ENCODE measurements at regions not wholly inside any gene's neighbourhood (a gene's known extent, or its start where the extent isn't known, plus 50 kb on each side); places are given as distances from the start of the nearest gene placed in this dataset.
"Not testable (repeated sequence)": the region's sequence is repeated elsewhere in the genome, so short reads cannot be mapped to it uniquely, and the experiment has no call there.

DNA sequence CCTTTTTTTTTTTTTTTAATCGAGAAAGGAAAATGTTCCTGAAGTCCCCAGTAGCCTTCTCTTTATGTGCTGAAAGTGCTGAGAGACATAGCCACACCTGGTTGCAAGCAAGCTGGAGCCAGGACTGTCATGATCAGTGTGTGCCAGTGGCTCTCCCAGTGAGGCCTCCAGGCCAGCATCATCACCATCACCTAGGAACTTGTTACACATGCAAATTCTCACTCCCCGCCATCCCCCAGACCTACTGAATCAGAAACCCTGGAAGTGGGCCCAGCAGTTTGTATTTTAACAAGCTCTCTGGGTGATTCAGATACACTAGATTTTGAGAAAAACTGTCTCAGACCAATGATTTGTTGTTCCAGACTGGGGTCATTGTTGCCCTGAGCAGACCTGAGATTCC lies 181.9 kb upstream of the GLRA1 start:
- H3K4me1 ChIP-seq (ENCODE audit: insufficient read depth, low read length), result no peaks in the 10 kb centered on the region
- H3K27ac ChIP-seq (ENCODE audit: low read depth, low read length), result no peak overlapping the region
- no peaks in the 10 kb centered on the region for H3K36me3 ChIP-seq (ENCODE audit: insufficient read depth, low read length)
- H4K20me1 ChIP-seq (ENCODE audit: insufficient read depth, low read length), result no peaks in the 10 kb centered on the region
- DNase-seq (ENCODE audit: insufficient read length, low spot score, missing footprints), result no peak
- no peak overlapping the region for H2AFZ ChIP-seq (ENCODE audit: low read length)
- no peak overlapping the region for H3K4me2 ChIP-seq (ENCODE audit: insufficient read depth, low read length)
- no peaks in the 10 kb centered on the region for H3K79me2 ChIP-seq (ENCODE audit: insufficient read depth, low read length)
- no peak overlapping the region for H3K4me3 ChIP-seq (ENCODE audit: insufficient read depth, low read length)
- TF ChIP-seq, protein P1, sequence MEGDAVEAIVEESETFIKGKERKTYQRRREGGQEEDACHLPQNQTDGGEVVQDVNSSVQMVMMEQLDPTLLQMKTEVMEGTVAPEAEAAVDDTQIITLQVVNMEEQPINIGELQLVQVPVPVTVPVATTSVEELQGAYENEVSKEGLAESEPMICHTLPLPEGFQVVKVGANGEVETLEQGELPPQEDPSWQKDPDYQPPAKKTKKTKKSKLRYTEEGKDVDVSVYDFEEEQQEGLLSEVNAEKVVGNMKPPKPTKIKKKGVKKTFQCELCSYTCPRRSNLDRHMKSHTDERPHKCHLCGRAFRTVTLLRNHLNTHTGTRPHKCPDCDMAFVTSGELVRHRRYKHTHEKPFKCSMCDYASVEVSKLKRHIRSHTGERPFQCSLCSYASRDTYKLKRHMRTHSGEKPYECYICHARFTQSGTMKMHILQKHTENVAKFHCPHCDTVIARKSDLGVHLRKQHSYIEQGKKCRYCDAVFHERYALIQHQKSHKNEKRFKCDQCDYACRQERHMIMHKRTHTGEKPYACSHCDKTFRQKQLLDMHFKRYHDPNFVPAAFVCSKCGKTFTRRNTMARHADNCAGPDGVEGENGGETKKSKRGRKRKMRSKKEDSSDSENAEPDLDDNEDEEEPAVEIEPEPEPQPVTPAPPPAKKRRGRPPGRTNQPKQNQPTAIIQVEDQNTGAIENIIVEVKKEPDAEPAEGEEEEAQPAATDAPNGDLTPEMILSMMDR (IDR thresholded peaks at IDR 0.05; ENCODE audit: extremely low read depth, low read depth, low read length), result no peak
- no peaks in the 10 kb centered on the region for H3K9me3 ChIP-seq (ENCODE audit: low read depth, low read length)
- H3K27me3 ChIP-seq (ENCODE audit: insufficient read depth, low read length), result no peaks in the 10 kb centered on the region

DNA sequence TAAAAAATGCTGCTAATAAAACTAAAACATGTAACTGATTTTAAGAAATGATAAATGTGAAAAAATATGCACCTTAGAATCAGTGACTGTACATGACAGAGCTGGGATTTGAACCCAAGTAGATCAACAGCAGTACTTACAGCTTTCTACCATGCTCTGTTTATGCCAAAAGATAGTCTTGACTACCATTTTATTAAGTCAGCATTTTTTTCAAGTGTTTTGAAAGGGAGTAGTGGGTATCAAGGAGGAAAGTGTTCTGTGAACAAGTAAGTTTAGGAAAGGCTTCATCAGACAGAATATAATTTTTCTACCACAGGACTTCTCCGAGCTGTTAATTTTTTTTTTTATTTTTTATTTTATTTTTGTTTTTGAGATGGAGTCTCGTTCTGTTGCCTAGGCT lies 180.4 kb upstream of the GLRA1 start:
- no peaks in the 10 kb centered on the region for H3K36me3 ChIP-seq (ENCODE audit: insufficient read depth, low read length)
- TF ChIP-seq, protein P1 (IDR thresholded peaks at IDR 0.05; ENCODE audit: extremely low read depth, low read depth, low read length), result no peak
- H3K4me3 ChIP-seq (ENCODE audit: insufficient read depth, low read length), result no peak overlapping the region
- no peaks in the 10 kb centered on the region for H3K79me2 ChIP-seq (ENCODE audit: insufficient read depth, low read length)
- H3K27ac ChIP-seq (ENCODE audit: low read depth, low read length), result no peak overlapping the region
- DNase-seq (ENCODE audit: insufficient read length, low spot score, missing footprints), result no peak
- no peak overlapping the region for H2AFZ ChIP-seq (ENCODE audit: low read length)
- H3K27me3 ChIP-seq (ENCODE audit: insufficient read depth, low read length), result no peaks in the 10 kb centered on the region
- H4K20me1 ChIP-seq (ENCODE audit: insufficient read depth, low read length), result no peaks in the 10 kb centered on the region
- no peak overlapping the region for H3K4me2 ChIP-seq (ENCODE audit: insufficient read depth, low read length)
- no peaks in the 10 kb centered on the region for H3K9me3 ChIP-seq (ENCODE audit: low read depth, low read length)
- no peaks in the 10 kb centered on the region for H3K4me1 ChIP-seq (ENCODE audit: insufficient read depth, low read length)

DNA sequence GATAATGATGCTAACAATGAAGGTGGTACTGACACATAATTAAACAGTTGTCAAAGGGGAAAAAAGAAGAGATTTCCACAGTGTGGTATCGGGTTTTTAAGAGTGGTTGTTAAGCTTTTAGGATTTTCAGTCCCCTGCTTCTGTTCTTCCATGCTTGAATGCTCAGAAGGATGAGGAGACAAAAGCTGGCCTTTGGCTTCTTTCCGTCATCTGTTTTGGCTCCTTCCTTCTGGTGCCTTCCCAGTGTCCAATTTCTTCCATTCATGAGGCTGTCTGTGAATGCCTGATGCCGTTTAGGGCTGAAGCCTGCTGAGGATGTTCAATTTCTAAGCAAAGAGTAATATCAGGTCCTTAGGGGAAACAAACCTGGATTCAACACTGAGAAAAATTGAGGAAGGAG lies 179.6 kb upstream of the GLRA1 start:
- no peak overlapping the region for H3K4me2 ChIP-seq (ENCODE audit: insufficient read depth, low read length)
- no peak overlapping the region for H3K4me3 ChIP-seq (ENCODE audit: insufficient read depth, low read length)
- H3K4me1 ChIP-seq (ENCODE audit: insufficient read depth, low read length), result no peaks in the 10 kb centered on the region
- no peaks in the 10 kb centered on the region for H3K79me2 ChIP-seq (ENCODE audit: insufficient read depth, low read length)
- H4K20me1 ChIP-seq (ENCODE audit: insufficient read depth, low read length), result no peaks in the 10 kb centered on the region
- no peak for DNase-seq (ENCODE audit: insufficient read length, low spot score, missing footprints)
- H3K36me3 ChIP-seq (ENCODE audit: insufficient read depth, low read length), result no peaks in the 10 kb centered on the region
- TF ChIP-seq, protein P1 (IDR thresholded peaks at IDR 0.05; ENCODE audit: extremely low read depth, low read depth, low read length), result no peak
- no peaks in the 10 kb centered on the region for H3K27me3 ChIP-seq (ENCODE audit: insufficient read depth, low read length)
- H3K27ac ChIP-seq (ENCODE audit: low read depth, low read length), result no peak overlapping the region
- no peak overlapping the region for H2AFZ ChIP-seq (ENCODE audit: low read length)
- no peaks in the 10 kb centered on the region for H3K9me3 ChIP-seq (ENCODE audit: low read depth, low read length)

DNA sequence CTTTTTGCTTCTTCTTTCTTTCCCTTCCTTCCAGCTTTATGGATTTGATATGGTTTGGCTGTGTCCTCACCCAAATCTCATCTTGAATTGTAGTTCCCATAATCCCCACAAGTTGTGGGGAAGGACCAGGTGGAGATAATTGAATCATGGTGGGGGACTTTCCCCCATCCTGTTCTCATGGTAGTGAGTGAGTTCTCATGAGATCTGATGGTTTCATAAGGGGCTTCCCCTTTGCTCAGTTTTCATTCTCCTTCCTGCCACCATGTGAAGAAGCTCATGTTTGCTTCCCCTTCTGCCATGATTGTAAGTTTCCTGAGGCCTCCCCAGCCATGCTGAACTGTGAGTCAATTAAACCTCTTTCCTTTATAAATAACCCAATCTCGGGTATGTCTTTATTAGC lies 178.3 kb upstream of the GLRA1 start:
- not testable (repeated sequence) for H3K79me2 ChIP-seq (ENCODE audit: insufficient read depth, low read length); H3K4me1 ChIP-seq (ENCODE audit: insufficient read depth, low read length); H3K4me2 ChIP-seq (ENCODE audit: insufficient read depth, low read length); H3K27ac ChIP-seq (ENCODE audit: low read depth, low read length); DNase-seq (ENCODE audit: insufficient read length, low spot score, missing footprints); H3K36me3 ChIP-seq (ENCODE audit: insufficient read depth, low read length); H3K27me3 ChIP-seq (ENCODE audit: insufficient read depth, low read length); H2AFZ ChIP-seq (ENCODE audit: low read length); H3K4me3 ChIP-seq (ENCODE audit: insufficient read depth, low read length); H4K20me1 ChIP-seq (ENCODE audit: insufficient read depth, low read length); H3K9me3 ChIP-seq (ENCODE audit: low read depth, low read length)

DNA sequence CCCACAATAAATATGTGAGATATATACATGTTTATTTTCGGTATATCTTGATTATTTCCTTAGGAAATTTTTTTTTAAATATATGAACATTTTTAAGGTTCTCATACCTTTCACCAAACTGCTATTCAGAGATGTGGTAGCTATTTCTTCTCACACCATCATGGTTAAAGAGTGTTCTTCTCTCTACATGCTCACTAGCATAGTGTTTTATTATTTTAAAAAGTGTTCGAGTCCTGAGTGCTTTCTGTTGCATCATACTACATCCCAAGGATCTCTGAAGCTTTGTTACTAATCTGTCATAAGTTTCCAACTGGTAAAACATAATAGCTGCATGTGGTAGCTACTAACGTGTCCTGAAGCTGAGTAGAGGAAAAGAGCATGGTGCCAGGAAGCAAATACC lies 177.4 kb upstream of the GLRA1 start:
- Histone ChIP-seq H3K27ac (ENCODE audit: low read depth, low read length) (no peak overlapping the region), H4K20me1 (ENCODE audit: insufficient read depth, low read length) (no peaks in the 10 kb centered on the region), H3K9me3 (ENCODE audit: low read depth, low read length) (no peaks in the 10 kb centered on the region), H3K4me3 (ENCODE audit: insufficient read depth, low read length) (no peak overlapping the region), H3K4me1 (ENCODE audit: insufficient read depth, low read length) (no peaks in the 10 kb centered on the region), H3K79me2 (ENCODE audit: insufficient read depth, low read length) (no peaks in the 10 kb centered on the region), H3K27me3 (ENCODE audit: insufficient read depth, low read length) (no peaks in the 10 kb centered on the region), H3K4me2 (ENCODE audit: insufficient read depth, low read length) (no peak overlapping the region), H3K36me3 (ENCODE audit: insufficient read depth, low read length) (no peaks in the 10 kb centered on the region), H2AFZ (ENCODE audit: low read length) (no peak overlapping the region)
- DNase-seq (ENCODE audit: insufficient read length, low spot score, missing footprints), result no peak
- TF ChIP-seq, protein P1 (IDR thresholded peaks at IDR 0.05; ENCODE audit: extremely low read depth, low read depth, low read length), result no peak
